Fibroblast of lung (primary cell): ENCODE measurements at regions not wholly inside any gene's neighbourhood (a gene's known extent, or its start where the extent isn't known, plus 50 kb on each side); places are given as distances from the start of the nearest gene placed in this dataset.
A peak's percentile ranks its signal among the peaks of the same experiment; 100 is the strongest.

Source experiments
- DNase-seq, 2 donors: peaks; one replicate each; pipeline versions ENCODE4 v3.0.0 to v3.0.0-alpha.2; 2010; ENCODE audit warnings: low read depth in 2 of 2
- H2AFZ ChIP-seq: 2 replicates; pipeline ENCODE4 v1.5.1; 2012; ENCODE audit warnings: low read length, control low read depth, inconsistent platforms
- H3K27ac ChIP-seq: 2 replicates; pipeline ENCODE4 v1.5.1; 2011; ENCODE audit warnings: low read length, control low read depth; ENCODE audit not compliant: insufficient read depth
- H3K27me3 ChIP-seq: 2 replicates; pipeline ENCODE4 v1.5.1; 2011; ENCODE audit warnings: mild to moderate bottlenecking, low read length; ENCODE audit not compliant: control insufficient read depth, insufficient read depth
- H3K36me3 ChIP-seq: 2 replicates; pipeline ENCODE4 v1.5.1; 2011; ENCODE audit warnings: low read length; ENCODE audit not compliant: control insufficient read depth, insufficient read depth
- H3K4me1 ChIP-seq: 2 replicates; pipeline ENCODE4 v1.5.1; 2011; ENCODE audit warnings: low read length; ENCODE audit not compliant: control insufficient read depth, insufficient read depth; ENCODE audit errors: extremely low read depth
- H3K4me2 ChIP-seq: 2 replicates; pipeline ENCODE4 v1.5.1; 2011; ENCODE audit warnings: low read length, control low read depth; ENCODE audit not compliant: insufficient read depth; ENCODE audit errors: extremely low read depth
- H3K4me3 ChIP-seq, 4 experiments: fragments of 200-600 bp in 1 of 4; sonication (generic) in 1 of 4; replicated peaks in 1 of 4; 2 replicates each; pipeline ENCODE4 v1.5.1; 2011 to 2016; ENCODE audit warnings: low read length in 4 of 4, low read depth in 3 of 4, mild to moderate bottlenecking in 3 of 4, control low read depth in 2 of 4, inconsistent platforms in 1 of 4, mixed read lengths in 1 of 4; ENCODE audit not compliant: insufficient read depth in 1 of 4; ENCODE audit errors: control extremely low read depth in 1 of 4
- H3K79me2 ChIP-seq: 2 replicates; pipeline ENCODE4 v1.5.1; 2012; ENCODE audit warnings: mild to moderate bottlenecking, low read length, inconsistent platforms; ENCODE audit not compliant: control insufficient read depth, insufficient read depth
- H3K9ac ChIP-seq: 2 replicates; pipeline ENCODE4 v1.5.1; 2011; ENCODE audit warnings: mild to moderate bottlenecking, low read length, control low read depth; ENCODE audit not compliant: insufficient read depth
- H3K9me3 ChIP-seq: 2 replicates; pipeline ENCODE4 v1.5.1; 2012; ENCODE audit warnings: low read depth, low read length; ENCODE audit not compliant: control insufficient read depth, insufficient read depth
- H4K20me1 ChIP-seq: 2 replicates; pipeline ENCODE4 v1.5.1; 2011; ENCODE audit warnings: low read length; ENCODE audit not compliant: control insufficient read depth, insufficient read depth; ENCODE audit errors: extremely low read depth
- CTCF ChIP-seq, 2 donors: IDR thresholded peaks in 1 of 2; conservative IDR thresholded peaks in 1 of 2; 1 replicate in 1 of 2; 2 replicates in 1 of 2; pipeline ENCODE4 v1.5.1; 2011 to 2012; ENCODE audit warnings: low read length in 2 of 2, control low read depth in 1 of 2, inconsistent platforms in 1 of 2, low read depth in 1 of 2, mild to moderate bottlenecking in 1 of 2
- EZH2 ChIP-seq: IDR thresholded peaks from 2 replicates; pipeline ENCODE4 v1.5.1; 2012; ENCODE audit warnings: low read length, control low read depth, mild to moderate bottlenecking; ENCODE audit errors: missing control alignments

GRCh38 chr2:194100201-194100600 lies 1556.8 kb upstream of the SLC39A10 start:
- no peaks in the 10 kb centered on the region for H3K36me3 ChIP-seq
- TF ChIP-seq EZH2 (no peak), CTCF (conservative IDR thresholded peaks at IDR 0.05 in 1 of 2, IDR thresholded peaks at IDR 0.05 in 1 of 2; ENCODE audit: low read depth in 1 of 2, low read length in 2 of 2) (no peak)

DNA sequence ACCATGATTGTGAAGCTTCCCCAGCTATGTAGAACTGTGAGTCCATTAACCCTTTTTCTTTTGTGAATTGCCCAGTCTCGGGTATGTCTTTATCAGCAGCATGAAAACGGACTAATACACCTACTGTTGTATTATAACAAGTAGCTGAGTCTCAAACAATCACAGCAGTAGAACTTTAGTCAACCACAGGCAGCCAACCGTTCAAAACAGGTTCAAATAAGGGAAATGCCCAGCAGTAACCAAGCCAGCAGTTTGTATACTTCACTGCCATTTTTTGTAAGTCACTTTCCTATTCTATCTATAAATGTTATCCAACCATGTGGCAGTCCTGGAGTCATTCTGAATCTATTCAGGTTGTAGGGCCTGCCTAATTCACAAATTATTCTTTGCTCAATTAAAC lies 1560.6 kb upstream of the SLC39A10 start:
- no peak for DNase-seq
- no peaks in the 10 kb centered on the region for H3K36me3 ChIP-seq
- no peak overlapping the region for H3K9ac ChIP-seq
- no peak overlapping the region for H2AFZ ChIP-seq
- no peaks in the 10 kb centered on the region for H3K9me3 ChIP-seq
- no peak overlapping the region for H3K27ac ChIP-seq
- H3K4me3 ChIP-seq = no peak overlapping the region
- no peaks in the 10 kb centered on the region for H4K20me1 ChIP-seq
- H3K4me2 ChIP-seq = no peak overlapping the region
- no peaks in the 10 kb centered on the region for H3K79me2 ChIP-seq
- TF ChIP-seq EZH2 (no peak), CTCF (conservative IDR thresholded peaks at IDR 0.05 in 1 of 2, IDR thresholded peaks at IDR 0.05 in 1 of 2; ENCODE audit: low read depth in 1 of 2, low read length in 2 of 2) (no peak)
- H3K4me1 ChIP-seq = no peaks in the 10 kb centered on the region
- H3K27me3 ChIP-seq = no peaks in the 10 kb centered on the region

More at GRCh38 chr2:194100201-194100600, 1556.8 kb upstream of the SLC39A10 start:
- DNase-seq = peak in 1 of 2 donors; percentile 1
- Histone ChIP-seq H3K9ac (no peak overlapping the region), H3K27me3 (no peaks in the 10 kb centered on the region), H3K27ac (no peak overlapping the region), H3K79me2 (no peaks in the 10 kb centered on the region), H2AFZ (no peak overlapping the region), H3K4me1 (no peaks in the 10 kb centered on the region), H4K20me1 (no peaks in the 10 kb centered on the region), H3K4me3 (no peak overlapping the region), H3K4me2 (no peak overlapping the region), H3K9me3 (no peaks in the 10 kb centered on the region)

GRCh38 chr2:194095359-194095758 lies 1561.7 kb upstream of the SLC39A10 start:
- Histone ChIP-seq H4K20me1 (no peaks in the 10 kb centered on the region), H3K27me3 (no peaks in the 10 kb centered on the region)
- DNase-seq = no peak

More at GRCh38 chr2:194095359-194095758, 1561.7 kb upstream of the SLC39A10 start:
- H3K9ac ChIP-seq = no peak overlapping the region
- no peak overlapping the region for H3K27ac ChIP-seq
- no peaks in the 10 kb centered on the region for H3K79me2 ChIP-seq
- H3K36me3 ChIP-seq = no peaks in the 10 kb centered on the region
- no peaks in the 10 kb centered on the region for H3K4me1 ChIP-seq
- H2AFZ ChIP-seq = no peak overlapping the region
- no peak overlapping the region for H3K4me3 ChIP-seq
- no peak overlapping the region for H3K4me2 ChIP-seq
- TF ChIP-seq EZH2 (no peak), CTCF (conservative IDR thresholded peaks at IDR 0.05 in 1 of 2, IDR thresholded peaks at IDR 0.05 in 1 of 2; ENCODE audit: low read depth in 1 of 2, low read length in 2 of 2) (no peak)
- no peaks in the 10 kb centered on the region for H3K9me3 ChIP-seq
